ENCODE measurements at regions not wholly inside any gene's neighbourhood (a gene's known extent, or its start where the extent isn't known, plus 50 kb on each side); places are given as distances from the start of the nearest gene placed in this dataset.

- no peak for TF ChIP-seq GATA3 (IDR thresholded peaks at IDR 0.05; ENCODE audit: low read depth, low read length)
- no peak for TF ChIP-seq GATA2 (IDR thresholded peaks at IDR 0.05; ENCODE audit: low read depth, low read length)
These were observed 191.5 kb upstream of the C14orf180 start for GRCh38 chr14:104388011-104388521.

GRCh38 chr14:104388541-104389325, 190.8 kb upstream of the C14orf180 start:
- TF ChIP-seq GATA3 (IDR thresholded peaks at IDR 0.05; ENCODE audit: low read depth, low read length) (no peak), GATA2 (IDR thresholded peaks at IDR 0.05; ENCODE audit: low read depth, low read length) (no peak)

GRCh38 chr14:104389326-104390220, 190.0 kb upstream of the C14orf180 start:
- TF ChIP-seq GATA2 (IDR thresholded peaks at IDR 0.05; ENCODE audit: low read depth, low read length), result no peak
- TF ChIP-seq GATA3 (IDR thresholded peaks at IDR 0.05; ENCODE audit: low read depth, low read length), result no peak

- TF ChIP-seq GATA2 (IDR thresholded peaks at IDR 0.05; ENCODE audit: low read depth, low read length) (no peak), GATA3 (IDR thresholded peaks at IDR 0.05; ENCODE audit: low read depth, low read length) (no peak)
These were observed 189.2 kb upstream of the C14orf180 start for GRCh38 chr14:104390221-104390931.

- TF ChIP-seq GATA3 (IDR thresholded peaks at IDR 0.05; ENCODE audit: low read depth, low read length), result no peak
These were observed 188.3 kb upstream of the C14orf180 start for GRCh38 chr14:104390941-104391901.

GRCh38 chr14:104392001-104392395, 187.6 kb upstream of the C14orf180 start:
- TF ChIP-seq GATA2 (IDR thresholded peaks at IDR 0.05; ENCODE audit: low read depth, low read length) (no peak), GATA3 (IDR thresholded peaks at IDR 0.05; ENCODE audit: low read depth, low read length) (no peak)

GRCh38 chr14:104392396-104393198, 187.0 kb upstream of the C14orf180 start:
- TF ChIP-seq GATA3 (IDR thresholded peaks at IDR 0.05; ENCODE audit: low read depth, low read length) (no peak), GATA2 (IDR thresholded peaks at IDR 0.05; ENCODE audit: low read depth, low read length) (no peak)

GRCh38 chr14:104393199-104393897, 186.2 kb upstream of the C14orf180 start:
- no peak for TF ChIP-seq GATA2 (IDR thresholded peaks at IDR 0.05; ENCODE audit: low read depth, low read length)
- TF ChIP-seq GATA3 (IDR thresholded peaks at IDR 0.05; ENCODE audit: low read depth, low read length), result no peak

GRCh38 chr14:104393898-104394381, 185.6 kb upstream of the C14orf180 start:
- no peak for TF ChIP-seq GATA3 (IDR thresholded peaks at IDR 0.05; ENCODE audit: low read depth, low read length)
- TF ChIP-seq GATA2 (IDR thresholded peaks at IDR 0.05; ENCODE audit: low read depth, low read length), result no peak

GRCh38 chr14:104394409-104394851, 185.1 kb upstream of the C14orf180 start:
- TF ChIP-seq GATA3 (IDR thresholded peaks at IDR 0.05; ENCODE audit: low read depth, low read length), result no peak
- no peak for TF ChIP-seq GATA2 (IDR thresholded peaks at IDR 0.05; ENCODE audit: low read depth, low read length)

GRCh38 chr14:104395276-104395675, 184.3 kb upstream of the C14orf180 start:
- TF ChIP-seq GATA3 (IDR thresholded peaks at IDR 0.05; ENCODE audit: low read depth, low read length), result no peak
- no peak for TF ChIP-seq GATA2 (IDR thresholded peaks at IDR 0.05; ENCODE audit: low read depth, low read length)
